NB4 (cell line): ENCODE measurements at regions not wholly inside any gene's neighbourhood (a gene's known extent, or its start where the extent isn't known, plus 50 kb on each side); places are given as distances from the start of the nearest gene placed in this dataset.

Experiments used
- DNase-seq: peaks from one replicate; pipeline ENCODE4 v3.0.0; 2010; ENCODE audit warnings: low read depth
- H3K4me3 ChIP-seq: one replicate; pipeline ENCODE4 v1.5.1; 2011; ENCODE audit warnings: mild to moderate bottlenecking, low read depth, low read length, moderate library complexity
- MYC ChIP-seq: IDR thresholded peaks from 2 replicates; pipeline ENCODE4 v1.6.1; 2011; ENCODE audit warnings: low read depth, low read length
- POLR2A ChIP-seq: IDR thresholded peaks from 2 replicates; pipeline ENCODE4 v1.6.1; 2011; ENCODE audit warnings: mild to moderate bottlenecking; ENCODE audit not compliant: insufficient read length; ENCODE audit errors: extremely low read depth
- TF ChIP-seq, protein P1 (sequence below): IDR thresholded peaks from one replicate; pipeline ENCODE4 v1.5.1; 2012; ENCODE audit warnings: low read depth, low read length
- TF ChIP-seq, protein P2 (sequence below): IDR thresholded peaks from 2 replicates; pipeline ENCODE4 v1.6.1; 2011; ENCODE audit warnings: low read depth, low read length

DNA sequence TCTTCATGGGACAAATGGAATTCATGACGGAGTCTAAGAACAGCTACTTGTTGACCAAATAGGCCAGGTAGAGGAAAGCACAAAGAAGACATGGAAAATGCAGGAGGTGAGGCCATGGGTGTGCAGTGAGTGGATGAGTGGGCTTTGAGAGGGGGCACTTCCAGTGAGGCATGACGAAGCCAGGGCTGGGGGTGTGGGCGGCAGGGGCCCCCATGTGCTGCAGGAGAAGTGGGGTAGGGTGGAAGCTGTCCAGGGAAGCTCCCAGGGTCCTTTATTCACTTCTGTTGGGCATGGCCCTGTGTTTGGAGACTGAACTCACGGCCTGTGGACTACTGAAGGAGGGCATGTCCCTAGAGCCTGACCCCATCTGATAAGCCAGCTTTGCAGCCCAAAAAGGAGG, 127.6 kb upstream of the SLC25A48 start:
- DNase-seq: no peak
- TF ChIP-seq, protein P1, sequence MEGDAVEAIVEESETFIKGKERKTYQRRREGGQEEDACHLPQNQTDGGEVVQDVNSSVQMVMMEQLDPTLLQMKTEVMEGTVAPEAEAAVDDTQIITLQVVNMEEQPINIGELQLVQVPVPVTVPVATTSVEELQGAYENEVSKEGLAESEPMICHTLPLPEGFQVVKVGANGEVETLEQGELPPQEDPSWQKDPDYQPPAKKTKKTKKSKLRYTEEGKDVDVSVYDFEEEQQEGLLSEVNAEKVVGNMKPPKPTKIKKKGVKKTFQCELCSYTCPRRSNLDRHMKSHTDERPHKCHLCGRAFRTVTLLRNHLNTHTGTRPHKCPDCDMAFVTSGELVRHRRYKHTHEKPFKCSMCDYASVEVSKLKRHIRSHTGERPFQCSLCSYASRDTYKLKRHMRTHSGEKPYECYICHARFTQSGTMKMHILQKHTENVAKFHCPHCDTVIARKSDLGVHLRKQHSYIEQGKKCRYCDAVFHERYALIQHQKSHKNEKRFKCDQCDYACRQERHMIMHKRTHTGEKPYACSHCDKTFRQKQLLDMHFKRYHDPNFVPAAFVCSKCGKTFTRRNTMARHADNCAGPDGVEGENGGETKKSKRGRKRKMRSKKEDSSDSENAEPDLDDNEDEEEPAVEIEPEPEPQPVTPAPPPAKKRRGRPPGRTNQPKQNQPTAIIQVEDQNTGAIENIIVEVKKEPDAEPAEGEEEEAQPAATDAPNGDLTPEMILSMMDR: no peak
- TF ChIP-seq, protein P2, sequence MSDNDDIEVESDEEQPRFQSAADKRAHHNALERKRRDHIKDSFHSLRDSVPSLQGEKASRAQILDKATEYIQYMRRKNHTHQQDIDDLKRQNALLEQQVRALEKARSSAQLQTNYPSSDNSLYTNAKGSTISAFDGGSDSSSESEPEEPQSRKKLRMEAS: no peak
- no peak for TF ChIP-seq MYC
- TF ChIP-seq POLR2A: no peak
- H3K4me3 ChIP-seq: no peak overlapping the region

DNA sequence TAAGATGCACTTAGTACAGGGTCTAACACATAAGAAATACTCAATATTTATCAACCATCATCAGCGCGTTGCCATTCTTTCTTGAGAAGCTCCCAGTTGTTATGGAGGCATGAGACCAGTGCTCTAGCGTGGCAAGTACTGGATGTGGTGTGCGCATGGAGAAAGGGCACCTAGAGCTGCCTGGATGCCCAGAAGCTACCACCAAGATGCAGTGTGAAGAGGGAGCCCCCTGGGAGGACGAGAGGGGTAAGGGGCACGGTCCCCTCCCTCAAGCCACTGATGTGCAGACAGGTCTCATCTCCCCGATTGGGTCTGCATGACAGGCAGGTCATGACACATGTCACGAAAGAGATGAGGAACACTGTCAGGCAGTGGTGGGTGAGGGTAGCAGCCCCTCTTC, 127.7 kb upstream of the CXCL14 start:
- no peak for DNase-seq
- H3K4me3 ChIP-seq: no peak overlapping the region
- TF ChIP-seq MYC (no peak), POLR2A (no peak)
- TF ChIP-seq, protein P1: no peak
- TF ChIP-seq, protein P2: no peak

DNA sequence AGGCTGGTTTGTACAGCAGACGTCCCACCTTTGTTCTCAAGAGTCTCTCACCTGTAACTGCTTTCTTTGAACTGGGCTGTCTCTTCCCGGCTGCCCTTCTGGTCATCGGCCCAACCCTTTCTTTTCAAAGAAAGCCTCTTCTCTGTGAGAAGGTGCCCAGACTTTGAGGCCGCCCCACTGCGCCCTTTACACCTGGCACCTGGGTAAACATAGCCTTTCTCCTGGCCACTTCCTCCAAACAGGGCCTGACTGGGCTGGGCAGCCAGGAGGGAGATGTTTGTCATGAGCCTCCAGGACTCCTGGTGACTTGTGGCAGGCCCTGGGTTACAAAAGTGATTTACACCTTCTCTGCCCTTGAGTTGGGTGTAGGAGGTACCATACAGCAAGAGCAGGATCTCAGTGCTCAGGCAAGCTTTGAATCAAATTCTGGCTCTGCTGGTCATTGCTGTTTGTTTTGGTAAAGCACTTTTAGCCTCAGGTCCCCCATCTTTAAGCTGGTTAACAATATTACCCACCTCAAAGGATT, 127.2 kb upstream of the CXCL14 start:
- no peak overlapping the region for H3K4me3 ChIP-seq
- no peak for TF ChIP-seq POLR2A
- no peak for TF ChIP-seq MYC
- TF ChIP-seq, protein P1: no peak
- TF ChIP-seq, protein P2: no peak
- no peak for DNase-seq

DNA sequence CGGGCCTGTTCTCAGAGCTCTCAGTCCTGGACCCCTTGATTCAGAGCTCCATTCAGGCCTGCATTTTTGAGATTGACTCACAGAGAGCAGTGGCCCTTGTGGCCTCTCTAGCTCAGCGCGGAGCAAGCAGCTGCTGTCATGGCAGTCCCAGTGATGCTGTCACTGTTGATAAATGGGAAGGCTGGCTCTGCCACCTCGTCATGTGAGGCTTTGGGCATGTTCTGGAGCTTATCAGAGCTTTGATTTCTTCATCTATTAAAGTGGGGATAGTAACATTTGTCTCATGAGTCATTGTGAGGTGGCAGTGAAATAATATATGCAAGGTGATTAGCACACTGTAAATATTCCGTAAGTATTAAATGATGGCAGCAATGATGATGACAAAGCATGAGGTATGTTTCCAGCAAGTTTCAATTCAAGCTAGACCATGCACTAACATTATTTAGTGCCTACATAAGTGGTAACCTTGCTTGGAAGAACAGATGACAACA, 126.4 kb upstream of the CXCL14 start:
- no peak for DNase-seq
- TF ChIP-seq POLR2A (no peak), MYC (no peak)
- TF ChIP-seq, protein P1: no peak
- TF ChIP-seq, protein P2: no peak
- H3K4me3 ChIP-seq: no peak overlapping the region

DNA sequence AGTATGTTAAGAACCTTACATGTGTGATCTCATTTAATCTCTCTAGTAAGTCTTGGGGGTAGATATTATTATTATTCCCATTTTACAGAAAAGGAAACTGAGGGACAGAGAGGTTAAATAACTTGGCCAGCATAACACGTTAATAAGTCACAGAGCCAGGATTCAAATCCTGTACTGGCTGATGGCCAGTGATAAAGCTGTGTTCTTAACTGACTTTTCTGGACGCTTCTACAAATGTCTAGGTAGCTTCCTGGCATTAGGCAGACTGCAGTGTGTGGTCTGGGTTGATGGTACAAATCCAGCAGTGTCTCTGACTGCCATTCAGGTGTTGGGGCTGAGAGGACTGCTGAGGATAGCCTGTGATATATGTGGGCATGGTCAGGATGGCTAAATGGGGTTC, 125.8 kb upstream of the CXCL14 start:
- no peak for DNase-seq
- H3K4me3 ChIP-seq: no peak overlapping the region
- TF ChIP-seq MYC (no peak), POLR2A (no peak)

DNA sequence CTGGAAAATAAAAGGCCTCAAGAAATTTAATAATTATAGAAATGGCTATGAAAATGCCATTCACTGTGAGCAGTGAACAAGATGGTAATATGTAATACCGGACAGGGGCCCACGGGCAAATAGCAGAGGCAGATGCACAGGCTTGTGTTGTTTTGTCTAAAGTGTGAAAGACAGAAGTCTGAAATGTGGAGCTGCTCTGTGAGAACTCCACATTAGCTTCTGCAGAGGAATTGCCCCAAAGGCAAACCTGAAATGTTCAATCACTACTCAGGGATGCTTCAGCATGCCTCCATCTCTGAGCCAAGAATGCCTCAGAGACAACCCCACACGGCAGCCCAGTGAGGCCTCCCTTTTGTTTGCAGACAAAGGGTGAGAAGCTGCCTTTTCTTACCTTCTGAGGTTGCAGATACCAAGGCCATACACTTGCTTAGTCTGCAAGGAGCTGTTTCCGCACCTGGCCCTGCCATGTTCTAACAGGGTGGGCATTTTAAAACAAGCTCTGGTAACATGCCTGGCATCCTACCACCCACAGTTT, 124.3 kb upstream of the CXCL14 start:
- TF ChIP-seq MYC: no peak
- TF ChIP-seq, protein P2: no peak
- TF ChIP-seq, protein P1: no peak
- TF ChIP-seq POLR2A: no peak
- no peak for DNase-seq
- H3K4me3 ChIP-seq: no peak overlapping the region
